Liver (tissue), 8 donors: ENCODE measurements at regions not wholly inside any gene's neighbourhood (a gene's known extent, or its start where the extent isn't known, plus 50 kb on each side); places are given as distances from the start of the nearest gene placed in this dataset.

Experiments used
- DNase-seq: peaks from one replicate; pipeline ENCODE4 v3.0.0-alpha.2; 2017; ENCODE audit warnings: low spot score
- H3K27ac ChIP-seq, 2 donors: one replicate each; pipeline ENCODE4 v1.7.0; 2013; ENCODE audit warnings: inconsistent platforms in 2 of 2, low read length in 2 of 2, control low read depth in 1 of 2, low read depth in 1 of 2, mild to moderate bottlenecking in 1 of 2
- H3K27me3 ChIP-seq, 4 donors: one replicate each; pipeline versions ENCODE4 v1.6.1 to v1.7.0; 2013; ENCODE audit warnings: low read length in 3 of 4, inconsistent platforms in 1 of 4, mild to moderate bottlenecking in 1 of 4, moderate library complexity in 1 of 4; ENCODE audit not compliant: control insufficient read depth in 4 of 4, insufficient read depth in 4 of 4
- H3K36me3 ChIP-seq, 4 donors: one replicate each; pipeline versions ENCODE4 v1.6.1 to v1.7.0; 2013; ENCODE audit warnings: low read length in 3 of 4, mild to moderate bottlenecking in 3 of 4, low read depth in 1 of 4, moderate library complexity in 1 of 4; ENCODE audit not compliant: control insufficient read depth in 4 of 4, insufficient read depth in 3 of 4
- H3K4me1 ChIP-seq, 4 donors: one replicate each; pipeline versions ENCODE4 v1.6.1 to v1.7.0; 2013; ENCODE audit warnings: low read length in 3 of 4, mild to moderate bottlenecking in 3 of 4, moderate library complexity in 1 of 4; ENCODE audit not compliant: control insufficient read depth in 4 of 4, insufficient read depth in 4 of 4
- H3K4me3 ChIP-seq, 3 donors: one replicate each; pipeline versions ENCODE4 v1.6.1 to v1.7.0; 2013; ENCODE audit warnings: low read length in 3 of 3, control low read depth in 1 of 3, low read depth in 1 of 3, mild to moderate bottlenecking in 1 of 3
- H3K9ac ChIP-seq, 2 donors: one replicate each; pipeline ENCODE4 v1.7.0; 2013; ENCODE audit warnings: low read length in 2 of 2, mild to moderate bottlenecking in 2 of 2, moderate library complexity in 2 of 2, control low read depth in 1 of 2, low read depth in 1 of 2
- H3K9me3 ChIP-seq, 4 donors: one replicate each; pipeline versions ENCODE4 v1.6.1 to v1.7.0; 2013; ENCODE audit warnings: low read length in 3 of 4; ENCODE audit not compliant: control insufficient read depth in 4 of 4
- ATF3 ChIP-seq: IDR thresholded peaks from 2 replicates; pipeline ENCODE4 v1.6.1; 2016; ENCODE audit warnings: antibody characterized with exemption
- CTCF ChIP-seq: fragments of 150-350 bp; IDR thresholded peaks from 2 replicates; pipeline ENCODE4 v1.5.1; 2017; ENCODE audit warnings: improper control_type of control experiment, low read depth, low read length; ENCODE audit not compliant: missing input control
- EGR1 ChIP-seq, 2 donors: IDR thresholded peaks; 2 replicates each; pipeline ENCODE4 v1.6.1; 2016 to 2018; ENCODE audit warnings: antibody characterized with exemption in 2 of 2, low read depth in 2 of 2
- FOXA1 ChIP-seq: IDR thresholded peaks from 2 replicates; pipeline ENCODE4 v1.6.1; 2016; ENCODE audit warnings: antibody characterized with exemption
- FOXA2 ChIP-seq: IDR thresholded peaks from 2 replicates; pipeline ENCODE4 v1.6.1; 2016; ENCODE audit warnings: antibody characterized with exemption
- GABPA ChIP-seq, 2 donors: IDR thresholded peaks in 1 of 2; conservative IDR thresholded peaks in 1 of 2; 2 replicates each; pipeline ENCODE4 v1.6.1; 2016; ENCODE audit warnings: antibody characterized with exemption in 2 of 2, mild to moderate bottlenecking in 1 of 2, moderate library complexity in 1 of 2
- JUND ChIP-seq, 2 donors: IDR thresholded peaks; 2 replicates each; pipeline ENCODE4 v1.6.1; 2016; ENCODE audit warnings: antibody characterized with exemption in 2 of 2
- MAX ChIP-seq: IDR thresholded peaks from 2 replicates; pipeline ENCODE4 v1.6.1; 2016; ENCODE audit warnings: antibody characterized with exemption
- NR2F2 ChIP-seq: IDR thresholded peaks from 2 replicates; pipeline ENCODE4 v1.6.1; 2016; ENCODE audit warnings: antibody characterized with exemption
- RAD21 ChIP-seq, 2 donors: IDR thresholded peaks; 2 replicates each; pipeline ENCODE4 v1.6.1; 2016; ENCODE audit warnings: antibody characterized with exemption in 2 of 2, mild to moderate bottlenecking in 2 of 2
- RXRA ChIP-seq, 2 donors: IDR thresholded peaks; 2 replicates each; pipeline ENCODE4 v1.6.1; 2017 to 2018; ENCODE audit warnings: antibody characterized with exemption in 2 of 2, mild to moderate bottlenecking in 1 of 2
- SP1 ChIP-seq: IDR thresholded peaks from 2 replicates; pipeline ENCODE4 v1.6.1; 2018; ENCODE audit warnings: antibody characterized with exemption, mild to moderate bottlenecking
- TAF1 ChIP-seq: conservative IDR thresholded peaks from 2 replicates; pipeline ENCODE4 v1.6.1; 2016; ENCODE audit warnings: antibody characterized with exemption, mild to moderate bottlenecking
- YY1 ChIP-seq: IDR thresholded peaks from 2 replicates; pipeline ENCODE4 v1.6.1; 2016; ENCODE audit warnings: antibody characterized with exemption, mild to moderate bottlenecking
- ZBTB33 ChIP-seq: IDR thresholded peaks from 2 replicates; pipeline ENCODE4 v1.6.1; 2016; ENCODE audit warnings: antibody characterized with exemption
- WGBS: extraction: QIAGEN DNeasy Blood & Tissue Kit; methylation state at CpG from one replicate; pipeline ENCODE4 v1.1.7; 2013; 5-methylcytosine and 5-hydroxymethylcytosine counted together
- TF ChIP-seq, protein P1 (sequence below): IDR thresholded peaks from 2 replicates; pipeline ENCODE4 v1.6.1; 2016; ENCODE audit warnings: antibody characterized with exemption, mild to moderate bottlenecking
- donor health status: healthy.
- donor health status: healthy.
- donor health status: healthy.
- donor health status: healthy.
- donor health status: healthy.

GRCh38 chr4:100098681-100099080 lies 91.6 kb downstream of the DDIT4L start:
- Histone ChIP-seq H3K9me3 (no peaks in the 10 kb centered on the region), H3K36me3 (no peaks in the 10 kb centered on the region), H3K9ac (no peak overlapping the region), H3K4me3 (no peak overlapping the region), H3K27me3 (no peaks in the 10 kb centered on the region), H3K4me1 (peaks cover 0 to 3% (median 0%) of the 10 kb centered on the region in 4 donors), H3K27ac (no peak overlapping the region)
- no peak for DNase-seq
- no peak for TF ChIP-seq ATF3
- no peak for TF ChIP-seq FOXA2
- TF ChIP-seq GABPA (IDR thresholded peaks at IDR 0.05 in 1 of 2, conservative IDR thresholded peaks at IDR 0.05 in 1 of 2): no peak
- TF ChIP-seq, protein P1, sequence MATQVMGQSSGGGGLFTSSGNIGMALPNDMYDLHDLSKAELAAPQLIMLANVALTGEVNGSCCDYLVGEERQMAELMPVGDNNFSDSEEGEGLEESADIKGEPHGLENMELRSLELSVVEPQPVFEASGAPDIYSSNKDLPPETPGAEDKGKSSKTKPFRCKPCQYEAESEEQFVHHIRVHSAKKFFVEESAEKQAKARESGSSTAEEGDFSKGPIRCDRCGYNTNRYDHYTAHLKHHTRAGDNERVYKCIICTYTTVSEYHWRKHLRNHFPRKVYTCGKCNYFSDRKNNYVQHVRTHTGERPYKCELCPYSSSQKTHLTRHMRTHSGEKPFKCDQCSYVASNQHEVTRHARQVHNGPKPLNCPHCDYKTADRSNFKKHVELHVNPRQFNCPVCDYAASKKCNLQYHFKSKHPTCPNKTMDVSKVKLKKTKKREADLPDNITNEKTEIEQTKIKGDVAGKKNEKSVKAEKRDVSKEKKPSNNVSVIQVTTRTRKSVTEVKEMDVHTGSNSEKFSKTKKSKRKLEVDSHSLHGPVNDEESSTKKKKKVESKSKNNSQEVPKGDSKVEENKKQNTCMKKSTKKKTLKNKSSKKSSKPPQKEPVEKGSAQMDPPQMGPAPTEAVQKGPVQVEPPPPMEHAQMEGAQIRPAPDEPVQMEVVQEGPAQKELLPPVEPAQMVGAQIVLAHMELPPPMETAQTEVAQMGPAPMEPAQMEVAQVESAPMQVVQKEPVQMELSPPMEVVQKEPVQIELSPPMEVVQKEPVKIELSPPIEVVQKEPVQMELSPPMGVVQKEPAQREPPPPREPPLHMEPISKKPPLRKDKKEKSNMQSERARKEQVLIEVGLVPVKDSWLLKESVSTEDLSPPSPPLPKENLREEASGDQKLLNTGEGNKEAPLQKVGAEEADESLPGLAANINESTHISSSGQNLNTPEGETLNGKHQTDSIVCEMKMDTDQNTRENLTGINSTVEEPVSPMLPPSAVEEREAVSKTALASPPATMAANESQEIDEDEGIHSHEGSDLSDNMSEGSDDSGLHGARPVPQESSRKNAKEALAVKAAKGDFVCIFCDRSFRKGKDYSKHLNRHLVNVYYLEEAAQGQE: no peak
- no peak for TF ChIP-seq YY1
- TF ChIP-seq RAD21 (IDR thresholded peaks at IDR 0.05): no peak
- no peak for TF ChIP-seq SP1
- no peak for TF ChIP-seq ZBTB33
- TF ChIP-seq CTCF: no peak
- no peak for TF ChIP-seq FOXA1
- TF ChIP-seq NR2F2: no peak
- TF ChIP-seq JUND (IDR thresholded peaks at IDR 0.05): no peak
- TF ChIP-seq MAX: no peak
- TF ChIP-seq TAF1: no peak
- WGBS: 85% methylated on average over 2 of the region's 2 CpGs

- TF ChIP-seq RXRA (IDR thresholded peaks at IDR 0.05): no peak
- no peak for TF ChIP-seq EGR1 (IDR thresholded peaks at IDR 0.05; ENCODE audit: low read depth in 2 of 2)
- TF ChIP-seq FOXA1: no peak
- no peak for TF ChIP-seq YY1
- Histone ChIP-seq H3K9me3 (no peaks in the 10 kb centered on the region), H3K4me3 (no peak overlapping the region), H3K4me1 (peaks cover 0 to 3% (median 0%) of the 10 kb centered on the region in 4 donors), H3K9ac (no peak overlapping the region), H3K27ac (no peak overlapping the region), H3K27me3 (no peaks in the 10 kb centered on the region), H3K36me3 (no peaks in the 10 kb centered on the region)
- 72% methylated on average over 7 of the region's 7 CpGs for WGBS
- no peak for DNase-seq
Measured at GRCh38 chr4:100098011-100098545, 92.2 kb downstream of the DDIT4L start.
